Panc1 (cell line): ENCODE measurements at regions not wholly inside any gene's neighbourhood (a gene's known extent, or its start where the extent isn't known, plus 50 kb on each side); places are given as distances from the start of the nearest gene placed in this dataset.

ENCODE experiments used
- ATAC-seq: fragments of 200-7000 bp; cut with Tn5 transposase; 2 replicates; pipeline ENCODE4 v1.9.1; 2020; ENCODE audit warnings: mild to moderate bottlenecking, moderate library complexity
- BruUV-seq: library from RNA; stranded (reverse); fragments of 400-500 nt; replicated peaks from 2 replicates; lab custom pipeline; 2021; lab: Mats Ljungman, UMichigan
- CTCF ChIA-PET: fragments of 300-600 bp; sonication (Branson Sonifier 250); formaldehyde crosslinking; loops from one replicate; lab custom pipeline; 2022; ENCODE audit warnings: antibody characterized with exemption; lab: Charles Lee
- POLR2A ChIA-PET: fragments of 300-600 bp; sonication (Branson Sonifier 250); formaldehyde crosslinking; loops from one replicate; lab custom pipeline; 2022; ENCODE audit warnings: antibody characterized with exemption; lab: Charles Lee
- DNase-seq: peaks from one replicate; pipeline ENCODE4 v3.0.0-alpha.2; 2010; ENCODE audit warnings: low read depth, low spot score
- H3K27ac ChIP-seq: 2 replicates; pipeline ENCODE4 v1.5.1; 2011; ENCODE audit warnings: mild to moderate bottlenecking, low read length, inconsistent platforms
- H3K27me3 ChIP-seq: fragments of 200-500 bp; sonication (Bioruptor generic); 2 replicates; pipeline ENCODE4 v1.6.0; 2014; ENCODE audit warnings: low read length, inconsistent platforms; ENCODE audit not compliant: control insufficient read depth, insufficient read depth
- H3K36me3 ChIP-seq: fragments of 200-500 bp; sonication (Bioruptor generic); 2 replicates; pipeline ENCODE4 v1.5.1; 2014; ENCODE audit warnings: inconsistent platforms, mild to moderate bottlenecking, low read length, moderate library complexity; ENCODE audit not compliant: control insufficient read depth, insufficient read depth
- H3K4me1 ChIP-seq: 2 replicates; pipeline ENCODE4 v1.5.1; 2011; ENCODE audit warnings: inconsistent platforms, mild to moderate bottlenecking, low read length, moderate library complexity; ENCODE audit not compliant: control insufficient read depth, insufficient read depth
- H3K4me3 ChIP-seq, 2 experiments: 2 replicates each; pipeline ENCODE4 v1.5.1; 2011 to 2012; ENCODE audit warnings: low read depth in 2 of 2, low read length in 2 of 2, mild to moderate bottlenecking in 2 of 2, inconsistent platforms in 1 of 2, moderate library complexity in 1 of 2
- H3K9me3 ChIP-seq: fragments of 200-500 bp; sonication (Bioruptor generic); 2 replicates; pipeline ENCODE4 v1.5.1; 2014; ENCODE audit warnings: low read depth, mild to moderate bottlenecking, inconsistent platforms, low read length, moderate library complexity; ENCODE audit not compliant: control insufficient read depth, insufficient read depth
- POLR2AphosphoS5 ChIP-seq: IDR thresholded peaks from 2 replicates; pipeline ENCODE4 v1.6.1; 2012; ENCODE audit warnings: mild to moderate bottlenecking, low read depth, low read length, moderate library complexity
- SIN3A ChIP-seq: IDR thresholded peaks from 2 replicates; pipeline ENCODE4 v1.6.1; 2012; ENCODE audit warnings: low read depth, mild to moderate bottlenecking, low read length, moderate library complexity, borderline replicate concordance; ENCODE audit not compliant: insufficient read depth
- TCF7L2 ChIP-seq: IDR thresholded peaks from 2 replicates; pipeline ENCODE4 v1.6.1; 2011; ENCODE audit warnings: mild to moderate bottlenecking, low read depth, low read length, inconsistent platforms
- in situ Hi-C: cut with HindIII; loops from 2 replicates; pipeline ENCODE4 v1.10.0; 2016; ENCODE audit warnings: low sequenced_read_pairs, low pct_unique_long_range_greater_than_20kb
- intact Hi-C: fragments of 100-400 bp; cut with micrococcal nuclease; formaldehyde crosslinking; loops from one replicate; pipeline ENCODE4 v1.10.0; 2022; ENCODE audit not compliant: unreplicated experiment
- TF ChIP-seq, protein P1 (sequence below): fragments of 450-650 bp; IDR thresholded peaks from 2 replicates; pipeline ENCODE4 v1.5.1; 2017; ENCODE audit warnings: mild to moderate bottlenecking
- TF ChIP-seq, protein P2 (sequence below), 2 experiments: IDR thresholded peaks; 2 replicates each; pipeline ENCODE4 v1.6.1; 2011 to 2012; ENCODE audit warnings: low read depth in 2 of 2, control low read depth in 1 of 2, low read length in 1 of 2, mild to moderate bottlenecking in 1 of 2, moderate library complexity in 1 of 2; ENCODE audit not compliant: insufficient read depth in 1 of 2

- BruUV-seq, result no TSS peak
- H3K4me3 ChIP-seq, result no peak overlapping the region
- intact Hi-C loops, result no loop called here
- in situ Hi-C loops, result no loop called here
- TF ChIP-seq TCF7L2 (no peak), POLR2AphosphoS5 (no peak), SIN3A (no peak)
- TF ChIP-seq, protein P1, sequence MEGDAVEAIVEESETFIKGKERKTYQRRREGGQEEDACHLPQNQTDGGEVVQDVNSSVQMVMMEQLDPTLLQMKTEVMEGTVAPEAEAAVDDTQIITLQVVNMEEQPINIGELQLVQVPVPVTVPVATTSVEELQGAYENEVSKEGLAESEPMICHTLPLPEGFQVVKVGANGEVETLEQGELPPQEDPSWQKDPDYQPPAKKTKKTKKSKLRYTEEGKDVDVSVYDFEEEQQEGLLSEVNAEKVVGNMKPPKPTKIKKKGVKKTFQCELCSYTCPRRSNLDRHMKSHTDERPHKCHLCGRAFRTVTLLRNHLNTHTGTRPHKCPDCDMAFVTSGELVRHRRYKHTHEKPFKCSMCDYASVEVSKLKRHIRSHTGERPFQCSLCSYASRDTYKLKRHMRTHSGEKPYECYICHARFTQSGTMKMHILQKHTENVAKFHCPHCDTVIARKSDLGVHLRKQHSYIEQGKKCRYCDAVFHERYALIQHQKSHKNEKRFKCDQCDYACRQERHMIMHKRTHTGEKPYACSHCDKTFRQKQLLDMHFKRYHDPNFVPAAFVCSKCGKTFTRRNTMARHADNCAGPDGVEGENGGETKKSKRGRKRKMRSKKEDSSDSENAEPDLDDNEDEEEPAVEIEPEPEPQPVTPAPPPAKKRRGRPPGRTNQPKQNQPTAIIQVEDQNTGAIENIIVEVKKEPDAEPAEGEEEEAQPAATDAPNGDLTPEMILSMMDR, result no peak
- TF ChIP-seq, protein P2, sequence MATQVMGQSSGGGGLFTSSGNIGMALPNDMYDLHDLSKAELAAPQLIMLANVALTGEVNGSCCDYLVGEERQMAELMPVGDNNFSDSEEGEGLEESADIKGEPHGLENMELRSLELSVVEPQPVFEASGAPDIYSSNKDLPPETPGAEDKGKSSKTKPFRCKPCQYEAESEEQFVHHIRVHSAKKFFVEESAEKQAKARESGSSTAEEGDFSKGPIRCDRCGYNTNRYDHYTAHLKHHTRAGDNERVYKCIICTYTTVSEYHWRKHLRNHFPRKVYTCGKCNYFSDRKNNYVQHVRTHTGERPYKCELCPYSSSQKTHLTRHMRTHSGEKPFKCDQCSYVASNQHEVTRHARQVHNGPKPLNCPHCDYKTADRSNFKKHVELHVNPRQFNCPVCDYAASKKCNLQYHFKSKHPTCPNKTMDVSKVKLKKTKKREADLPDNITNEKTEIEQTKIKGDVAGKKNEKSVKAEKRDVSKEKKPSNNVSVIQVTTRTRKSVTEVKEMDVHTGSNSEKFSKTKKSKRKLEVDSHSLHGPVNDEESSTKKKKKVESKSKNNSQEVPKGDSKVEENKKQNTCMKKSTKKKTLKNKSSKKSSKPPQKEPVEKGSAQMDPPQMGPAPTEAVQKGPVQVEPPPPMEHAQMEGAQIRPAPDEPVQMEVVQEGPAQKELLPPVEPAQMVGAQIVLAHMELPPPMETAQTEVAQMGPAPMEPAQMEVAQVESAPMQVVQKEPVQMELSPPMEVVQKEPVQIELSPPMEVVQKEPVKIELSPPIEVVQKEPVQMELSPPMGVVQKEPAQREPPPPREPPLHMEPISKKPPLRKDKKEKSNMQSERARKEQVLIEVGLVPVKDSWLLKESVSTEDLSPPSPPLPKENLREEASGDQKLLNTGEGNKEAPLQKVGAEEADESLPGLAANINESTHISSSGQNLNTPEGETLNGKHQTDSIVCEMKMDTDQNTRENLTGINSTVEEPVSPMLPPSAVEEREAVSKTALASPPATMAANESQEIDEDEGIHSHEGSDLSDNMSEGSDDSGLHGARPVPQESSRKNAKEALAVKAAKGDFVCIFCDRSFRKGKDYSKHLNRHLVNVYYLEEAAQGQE (IDR thresholded peaks at IDR 0.05; ENCODE audit: insufficient read depth in 1 of 2, low read depth in 2 of 2, low read length in 1 of 2), result no peak
- DNase-seq, result no peak
- H3K36me3 ChIP-seq, result no peaks in the 10 kb centered on the region
- ChIA-PET POLR2A (no interaction called here), CTCF (interaction anchor here (0.5 kb wide), 1 partner anchor 46 kb away, joined by 3 read pairs; no protein-coding TSS in a partner anchor)
- ATAC-seq, result no peak
- no peaks in the 10 kb centered on the region for H3K4me1 ChIP-seq
- H3K27me3 ChIP-seq, result no peaks in the 10 kb centered on the region; the same call in 1 of the 2 replicates
- no peak overlapping the region for H3K27ac ChIP-seq
- H3K9me3 ChIP-seq, result no peaks in the 10 kb centered on the region
Observed at GRCh38 chr14:96693987-96694386, 103.2 kb upstream of the VRK1 start.

DNA sequence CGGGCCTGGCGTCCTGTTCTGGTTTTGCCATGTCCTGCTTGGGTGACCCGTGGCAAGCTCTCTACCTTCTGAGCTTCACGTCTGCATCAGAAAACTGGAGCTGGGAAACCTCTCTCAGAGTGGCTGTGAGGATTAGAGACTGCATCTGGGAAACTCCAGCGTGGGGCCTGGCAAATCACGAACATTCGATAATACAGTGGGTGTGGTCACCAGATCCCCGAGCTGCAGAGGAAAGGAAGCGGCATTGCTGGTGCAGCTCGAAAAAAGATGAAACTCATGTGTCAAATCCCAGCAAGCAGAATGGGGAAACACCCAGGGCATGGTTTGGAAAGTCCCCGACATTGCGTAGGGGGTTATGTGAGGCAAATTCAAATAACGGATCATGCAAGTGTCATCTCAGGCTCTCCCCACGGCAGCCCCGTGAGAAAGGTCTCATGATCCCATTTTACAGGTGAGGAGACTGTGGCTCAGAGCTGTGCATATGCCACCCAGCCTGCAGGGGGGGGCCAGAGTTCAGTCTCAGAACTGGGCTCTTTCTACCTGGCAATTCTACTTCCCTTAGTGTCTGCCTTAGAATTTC, 98.1 kb upstream of the VRK1 start:
- Histone ChIP-seq H3K4me1 (no peaks in the 10 kb centered on the region), H3K36me3 (no peaks in the 10 kb centered on the region), H3K4me3 (no peak overlapping the region), H3K27ac (no peak overlapping the region), H3K27me3 (no peaks in the 10 kb centered on the region), H3K9me3 (no peaks in the 10 kb centered on the region)
- in situ Hi-C loops, result no loop called here
- intact Hi-C loops, result no loop called here
- POLR2A ChIA-PET, result no interaction called here
- TF ChIP-seq, protein P1, result 0 out of 2 replicates have a peak, but pooled peaks have one; percentile 27
- TF ChIP-seq, protein P2 (IDR thresholded peaks at IDR 0.05; ENCODE audit: insufficient read depth in 1 of 2, low read depth in 2 of 2, low read length in 1 of 2), result no peak
- TF ChIP-seq TCF7L2, result no peak
- no peak for TF ChIP-seq POLR2AphosphoS5
- no peak for TF ChIP-seq SIN3A
- no peak for ATAC-seq
- CTCF ChIA-PET, result no interaction called here
- DNase-seq, result no peak
- no TSS peak for BruUV-seq
